ENCODE measurements at regions not wholly inside any gene's neighbourhood (a gene's known extent, or its start where the extent isn't known, plus 50 kb on each side); places are given as distances from the start of the nearest gene placed in this dataset.

GRCh38 chr2:235371018-235371417 is 122.8 kb upstream of the AGAP1 start:
- no peak for DNase-seq

GRCh38 chr2:235373171-235373570 is 120.7 kb upstream of the AGAP1 start:
- DNase-seq: no peak

- DNase-seq: no peak
Observed at GRCh38 chr2:235377176-235377575, 116.7 kb upstream of the AGAP1 start.

GRCh38 chr2:235378246-235378645 is 115.6 kb upstream of the AGAP1 start:
- DNase-seq: no peak

GRCh38 chr2:235378944-235379343 is 114.9 kb upstream of the AGAP1 start:
- no peak for DNase-seq

- no peak for DNase-seq
Observed at GRCh38 chr2:235381261-235381912, 112.5 kb upstream of the AGAP1 start.

GRCh38 chr2:235382179-235382578 is 111.7 kb upstream of the AGAP1 start:
- no peak for DNase-seq

GRCh38 chr2:235382601-235383000 is 111.2 kb upstream of the AGAP1 start:
- DNase-seq: no peak

- no peak for DNase-seq
Observed at GRCh38 chr2:235383272-235383843, 110.5 kb upstream of the AGAP1 start.

- no peak for DNase-seq
Observed at GRCh38 chr2:235384624-235385023, 109.2 kb upstream of the AGAP1 start.

GRCh38 chr2:235389626-235390025 is 104.2 kb upstream of the AGAP1 start:
- DNase-seq: no peak

GRCh38 chr2:235390108-235390815 is 103.6 kb upstream of the AGAP1 start:
- no peak for DNase-seq

- no peak for DNase-seq
Observed at GRCh38 chr2:235390816-235391194, 103.0 kb upstream of the AGAP1 start.

- no peak for DNase-seq
Observed at GRCh38 chr2:235391921-235392615, 101.8 kb upstream of the AGAP1 start.

- no peak for DNase-seq
Observed at GRCh38 chr2:235394278-235394828, 99.5 kb upstream of the AGAP1 start.

GRCh38 chr2:235396071-235396846 is 97.6 kb upstream of the AGAP1 start:
- no peak for DNase-seq

- DNase-seq: no peak
Observed at GRCh38 chr2:235398321-235398720, 95.5 kb upstream of the AGAP1 start.

GRCh38 chr2:235399895-235400294 is 93.9 kb upstream of the AGAP1 start:
- DNase-seq: no peak

- no peak for DNase-seq
Observed at GRCh38 chr2:235402422-235402821, 91.4 kb upstream of the AGAP1 start.

- no peak for DNase-seq
Observed at GRCh38 chr2:235405612-235406361, 88.1 kb upstream of the AGAP1 start.

GRCh38 chr2:235406430-235406829 is 87.4 kb upstream of the AGAP1 start:
- no peak for DNase-seq

GRCh38 chr2:235411905-235412485 is 81.8 kb upstream of the AGAP1 start:
- no peak for DNase-seq

Data from SHP77 treated with DMSO at 0.1 percent for 48 hours (cell line).